GM19328 (cell line): ENCODE measurements at regions not wholly inside any gene's neighbourhood (a gene's known extent, or its start where the extent isn't known, plus 50 kb on each side); places are given as distances from the start of the nearest gene placed in this dataset.
"Not testable (repeated sequence)": the region's sequence is repeated elsewhere in the genome, so short reads cannot be mapped to it uniquely, and the experiment has no call there.

ENCODE experiments used
- ATAC-seq: cut with Tn5 transposase; IDR thresholded peaks from one replicate; pipeline ENCODE4 v1.9.1; 2021; ENCODE audit warnings: mild to moderate bottlenecking, moderate library complexity; ENCODE audit not compliant: unreplicated experiment

- ATAC-seq = no peak
Measured at GRCh38 chr12:22808860-22809259, 183.9 kb downstream of the ETNK1 start.

DNA sequence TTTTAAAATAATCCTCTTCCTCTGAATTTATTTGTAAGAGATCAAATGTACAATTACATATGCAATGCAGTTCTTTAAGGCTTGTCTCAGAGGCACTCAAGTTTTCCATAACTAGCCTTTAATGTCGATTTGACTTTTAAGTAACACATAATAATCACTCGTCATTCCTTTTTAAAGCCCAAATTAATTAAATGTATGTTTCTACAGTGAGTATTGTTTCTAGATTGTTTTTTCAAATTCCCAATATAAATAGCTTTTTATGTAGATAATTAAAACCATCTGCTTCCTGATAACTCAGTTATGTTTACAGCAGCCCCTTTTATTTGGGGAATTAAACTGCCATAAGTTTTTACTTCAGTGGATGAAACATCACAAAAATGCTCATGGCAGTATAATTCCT lies 185.1 kb downstream of the ETNK1 start:
- ATAC-seq = no peak

- ATAC-seq = no peak
Measured at GRCh38 chr12:22812531-22812930, 187.6 kb downstream of the ETNK1 start.

DNA sequence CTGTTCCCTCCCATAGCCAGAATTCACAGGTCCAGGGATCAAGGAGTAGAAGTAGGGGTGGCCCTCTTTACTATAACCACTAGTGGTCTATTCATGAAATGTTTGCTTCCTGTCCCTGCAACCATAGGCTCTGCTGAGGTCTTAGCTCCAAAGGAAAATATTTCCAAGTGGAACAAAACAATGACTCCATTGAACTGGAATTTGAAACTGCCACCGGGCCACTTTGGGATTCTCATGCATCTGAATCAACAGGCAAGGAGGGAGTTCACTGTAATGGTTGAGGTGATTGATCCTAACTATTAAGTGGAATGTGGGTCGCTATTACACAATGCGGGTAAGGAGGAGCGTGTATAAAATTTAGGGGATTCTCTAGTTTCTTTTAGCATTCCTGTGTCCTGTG lies 197.0 kb downstream of the ETNK1 start:
- no peak for ATAC-seq

DNA sequence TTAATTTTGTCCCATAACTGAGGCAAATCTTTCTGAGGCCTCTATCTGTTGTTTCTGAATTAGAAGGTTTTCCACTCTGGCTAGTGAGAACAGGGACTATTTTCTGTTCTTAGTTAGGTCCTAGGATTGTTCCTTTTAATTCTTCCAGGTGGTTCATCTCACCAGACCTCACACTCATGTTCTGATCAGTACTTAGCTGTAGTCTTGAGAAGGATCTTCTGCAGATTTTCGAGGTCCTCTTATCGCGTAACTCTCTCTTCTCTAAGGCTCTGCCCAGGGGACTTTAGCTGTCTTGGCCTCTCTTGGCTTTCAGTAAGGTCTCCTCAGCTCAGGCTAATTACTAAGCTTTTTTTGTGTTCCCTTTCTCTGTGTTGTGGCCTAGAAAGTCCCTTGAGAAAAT lies 201.1 kb downstream of the ETNK1 start:
- ATAC-seq = no peak

DNA sequence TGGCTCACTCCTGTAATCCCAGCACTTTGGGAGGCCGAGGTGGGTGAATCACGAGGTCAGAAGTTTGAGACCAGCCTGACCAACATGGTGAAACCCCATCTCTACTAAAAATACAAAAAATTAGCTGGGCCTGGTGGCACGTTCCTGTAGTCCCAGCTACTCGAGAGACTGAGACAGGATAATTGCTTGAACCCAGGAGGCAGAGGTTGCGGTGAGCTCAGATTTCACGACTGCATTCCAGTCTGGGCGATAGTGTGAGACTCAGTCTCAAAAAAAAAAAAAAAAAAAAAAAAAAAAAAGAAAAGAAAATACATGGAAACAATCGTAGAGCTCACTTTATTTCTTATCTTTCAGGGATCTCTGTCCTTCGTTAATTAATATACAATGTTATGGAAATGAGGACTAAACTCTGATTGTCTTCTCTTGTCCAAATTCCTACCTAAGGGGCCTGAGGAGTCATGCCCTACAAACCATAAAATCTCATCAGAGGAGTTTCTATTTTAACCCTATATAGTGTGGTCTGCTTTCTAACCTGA lies 201.5 kb downstream of the ETNK1 start:
- not testable (repeated sequence) for ATAC-seq

DNA sequence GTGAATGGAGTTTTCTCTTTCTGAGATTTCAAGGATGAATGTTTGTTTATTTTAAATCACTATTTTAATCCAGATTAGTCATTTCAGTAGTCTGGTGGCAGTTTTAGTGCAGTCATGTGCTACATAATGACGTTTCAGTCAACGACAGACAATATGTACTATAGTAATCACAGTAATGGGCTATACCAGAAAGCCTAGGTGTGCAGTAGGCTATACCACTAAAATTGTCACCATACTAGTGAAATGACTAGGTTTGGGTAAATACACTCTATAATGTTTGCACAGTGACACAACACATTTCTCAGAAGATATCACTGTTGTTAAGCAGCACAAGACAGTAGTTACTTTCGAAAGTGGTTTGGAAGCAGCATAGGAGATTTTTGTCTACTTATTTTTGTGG lies 203.1 kb downstream of the ETNK1 start:
- ATAC-seq = no peak

DNA sequence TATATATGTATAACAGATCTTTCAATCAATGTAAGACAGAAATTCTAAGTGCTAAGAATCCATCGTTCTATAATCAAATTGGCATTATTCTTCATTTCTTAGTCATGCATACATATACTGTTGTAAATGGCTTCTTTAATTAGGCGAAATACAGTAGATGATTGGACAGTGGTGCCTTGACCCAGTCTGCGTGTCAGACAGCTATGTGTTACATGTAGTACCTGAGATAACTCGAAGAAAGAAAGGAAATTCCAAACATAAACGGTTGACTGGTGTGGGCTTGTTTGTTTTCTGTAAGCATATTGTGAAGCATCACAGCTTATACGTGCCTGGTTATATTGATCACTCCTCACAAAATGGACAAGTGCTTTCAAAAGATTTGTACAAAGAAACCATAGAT lies 210.5 kb downstream of the ETNK1 start:
- no peak for ATAC-seq

DNA sequence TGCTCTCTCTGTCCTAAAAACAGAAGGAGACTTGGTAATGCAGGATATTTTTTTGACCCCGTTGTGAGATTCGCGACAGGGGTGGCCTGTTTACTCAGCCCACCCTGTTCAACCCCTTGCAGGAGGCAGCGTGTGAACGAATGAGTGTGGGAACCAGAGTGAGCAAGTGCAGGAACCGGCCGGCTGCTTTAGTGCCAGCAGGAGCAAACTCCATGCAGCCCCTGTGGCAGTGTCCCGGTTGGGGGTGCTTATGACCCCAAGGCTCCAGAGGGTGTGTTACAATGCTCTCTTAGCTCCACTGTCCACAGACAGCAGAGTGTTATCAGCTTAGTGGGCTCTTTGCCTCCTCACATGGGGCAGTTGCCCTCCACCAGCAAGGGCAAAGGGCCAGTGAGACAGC lies 225.2 kb downstream of the ETNK1 start:
- no peak for ATAC-seq

GRCh38 chr12:22851532-22851931 lies 226.6 kb downstream of the ETNK1 start:
- no peak for ATAC-seq

GRCh38 chr12:22855456-22855855 lies 230.5 kb downstream of the ETNK1 start:
- no peak for ATAC-seq

DNA sequence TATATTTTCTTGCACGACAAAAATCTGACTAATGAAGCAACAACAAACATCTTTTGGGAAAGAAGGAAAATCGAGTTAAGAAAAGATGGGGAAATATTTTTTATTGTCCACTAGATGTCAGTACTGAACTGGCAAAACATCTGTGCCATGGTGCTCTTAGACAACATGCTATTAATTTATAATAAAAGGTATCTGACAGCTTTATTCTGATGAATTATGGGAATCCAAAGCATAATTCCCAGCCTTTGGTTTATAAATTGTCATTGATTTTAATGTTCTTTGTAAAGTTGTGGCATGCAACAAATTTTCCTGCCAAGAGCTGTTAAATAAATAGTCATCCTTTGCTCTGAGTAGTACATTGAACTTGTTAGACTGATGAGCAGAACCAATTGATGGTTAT lies 231.2 kb downstream of the ETNK1 start:
- ATAC-seq = no peak

- ATAC-seq = no peak
Measured at GRCh38 chr12:22858849-22859570, 234.0 kb downstream of the ETNK1 start.

DNA sequence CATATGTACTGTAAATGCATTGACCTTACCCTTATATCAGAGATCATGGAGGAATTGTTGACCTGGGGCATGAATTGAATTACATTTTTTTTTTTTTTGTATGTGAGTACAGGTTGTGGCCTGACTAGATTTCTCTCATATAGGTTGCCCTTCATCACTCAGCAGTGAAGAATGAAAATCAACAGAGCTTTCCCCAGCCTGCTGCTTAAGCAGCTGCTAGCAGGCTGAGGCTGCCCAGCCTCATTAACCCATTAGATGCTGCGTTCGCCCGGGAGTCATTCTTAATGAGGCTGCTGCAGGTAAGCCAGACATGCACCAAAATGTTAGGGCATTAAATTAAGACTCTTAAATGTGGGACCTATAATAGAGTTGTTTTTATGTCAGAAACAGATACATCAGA lies 236.0 kb downstream of the ETNK1 start:
- ATAC-seq = no peak

DNA sequence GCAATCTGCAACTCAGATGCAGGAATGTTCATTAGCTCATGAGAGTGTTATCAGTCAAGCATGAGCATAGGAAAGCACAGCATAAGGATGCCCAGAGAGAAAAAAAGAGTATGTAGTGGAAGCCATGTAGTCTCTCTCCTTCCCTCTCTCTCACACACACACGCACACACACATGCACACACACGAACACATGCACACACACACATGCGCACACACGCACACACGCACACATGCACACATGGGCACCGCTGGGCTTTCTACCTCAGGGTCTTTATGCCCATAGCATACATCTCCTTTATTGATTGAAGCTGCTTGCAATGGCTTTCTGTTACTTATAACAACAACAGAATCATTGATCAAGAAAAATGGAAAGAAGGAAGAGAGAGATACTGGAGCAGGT lies 240.9 kb downstream of the ETNK1 start:
- no peak for ATAC-seq

- no peak for ATAC-seq
Measured at GRCh38 chr12:22866406-22866805, 241.4 kb downstream of the ETNK1 start.

DNA sequence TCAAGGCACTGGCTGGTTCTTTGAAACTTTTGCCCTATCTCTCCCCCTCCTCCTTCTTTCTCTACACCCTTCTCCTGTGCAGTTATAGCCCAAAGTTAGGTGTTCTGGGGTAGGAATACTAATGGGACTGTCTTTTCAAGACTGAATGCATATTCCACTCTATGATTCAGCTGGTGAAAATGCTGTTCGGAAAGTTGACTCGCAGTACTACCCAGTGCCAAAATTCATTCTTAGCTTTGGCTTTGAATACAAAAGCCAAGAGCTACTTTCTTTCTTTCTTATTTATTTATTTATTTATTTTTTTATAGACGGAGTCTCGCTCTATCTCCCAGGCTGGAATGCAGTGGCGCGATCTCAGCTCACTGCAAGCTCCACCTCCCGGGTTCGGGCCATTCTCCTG lies 249.2 kb downstream of the ETNK1 start:
- no peak for ATAC-seq

- no peak for ATAC-seq
Measured at GRCh38 chr12:22876262-22876661, 251.3 kb downstream of the ETNK1 start.

GRCh38 chr12:22879203-22879602 lies 254.2 kb downstream of the ETNK1 start:
- no peak for ATAC-seq

- no peak for ATAC-seq
Measured at GRCh38 chr12:22880331-22880730, 255.4 kb downstream of the ETNK1 start.

GRCh38 chr12:22880807-22881206 lies 255.8 kb downstream of the ETNK1 start:
- ATAC-seq = no peak

DNA sequence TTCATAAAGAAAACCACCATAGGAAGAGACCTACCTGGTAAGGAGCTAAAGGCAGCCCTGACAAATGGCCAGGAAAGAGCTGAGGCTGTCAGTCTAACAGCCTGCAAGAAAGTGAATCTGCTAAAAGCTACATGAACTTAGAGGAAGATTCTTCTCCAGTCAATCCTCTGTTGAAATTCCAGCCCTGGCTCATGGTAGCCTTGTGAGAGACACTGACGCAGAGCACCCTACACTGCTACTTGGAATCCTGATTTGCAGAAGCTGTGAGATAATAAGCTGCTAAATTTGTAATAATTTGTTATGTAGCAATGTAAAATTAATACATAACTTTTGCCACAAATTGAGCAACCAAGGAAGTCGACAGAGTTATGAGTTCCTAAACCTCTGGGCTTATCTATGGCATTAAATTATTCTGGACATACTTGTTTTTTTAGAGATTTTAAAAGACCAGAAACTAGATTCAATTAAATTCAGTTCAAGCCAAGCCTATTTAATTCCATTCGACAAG lies 257.0 kb downstream of the ETNK1 start:
- ATAC-seq = no peak

DNA sequence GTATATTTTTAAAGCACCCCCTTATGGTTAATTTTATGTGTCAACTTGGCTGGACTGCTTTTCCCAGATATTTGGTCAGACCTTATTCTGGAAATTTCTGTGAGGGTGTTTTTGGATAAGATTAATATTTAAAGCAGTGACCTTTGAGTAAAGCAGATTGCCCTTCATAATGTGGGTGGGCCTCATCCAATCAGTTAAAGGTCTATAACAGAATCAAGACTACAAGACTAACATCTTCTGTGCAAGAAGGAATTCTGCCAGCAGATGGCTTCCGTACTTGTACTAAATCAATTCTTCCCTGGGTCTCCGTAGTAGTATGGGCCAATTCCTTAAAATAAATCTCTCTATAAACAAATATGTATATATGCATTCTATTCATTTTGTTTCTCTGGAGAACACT lies 257.6 kb downstream of the ETNK1 start:
- no peak for ATAC-seq
